ENCODE measurements at regions not wholly inside any gene's neighbourhood (a gene's known extent, or its start where the extent isn't known, plus 50 kb on each side); places are given as distances from the start of the nearest gene placed in this dataset.

DNA sequence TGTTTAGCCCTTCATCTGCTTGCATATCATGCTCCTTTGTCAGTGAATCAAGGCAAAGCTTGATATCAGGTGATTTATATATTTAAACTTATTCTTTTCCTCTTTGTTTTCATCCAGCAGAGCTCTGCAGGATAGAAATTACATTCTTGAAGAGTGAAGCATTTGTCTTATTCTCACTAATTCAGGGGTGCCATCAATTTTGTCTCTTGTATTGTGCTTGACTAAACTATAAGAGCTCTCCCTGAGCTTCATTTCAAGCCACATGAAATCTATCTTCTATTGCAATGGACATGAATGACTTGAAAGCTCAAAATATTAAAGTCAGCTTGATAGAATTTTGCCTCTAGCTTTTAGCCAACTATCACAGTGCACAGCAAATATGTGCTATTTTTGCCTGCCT is 236.7 kb upstream of the KCTD3 start:
- no peak overlapping the region for H3K4me3 ChIP-seq
- H3K27me3 ChIP-seq = no peaks in the 10 kb centered on the region
- H3K36me3 ChIP-seq = no peaks in the 10 kb centered on the region
- no peak for DNase-seq (ENCODE audit: low spot score in 2 of 2)
- H3K4me1 ChIP-seq = peaks cover 0 to 4% (median 0%) of the 10 kb centered on the region in 4 donors
- H3K9me3 ChIP-seq = no peaks in the 10 kb centered on the region
- H3K27ac ChIP-seq = no peak overlapping the region
- TF ChIP-seq EP300 (IDR thresholded peaks at IDR 0.05) (no peak), POLR2A (IDR thresholded peaks at IDR 0.05) (no peak)
- TF ChIP-seq, protein P1, sequence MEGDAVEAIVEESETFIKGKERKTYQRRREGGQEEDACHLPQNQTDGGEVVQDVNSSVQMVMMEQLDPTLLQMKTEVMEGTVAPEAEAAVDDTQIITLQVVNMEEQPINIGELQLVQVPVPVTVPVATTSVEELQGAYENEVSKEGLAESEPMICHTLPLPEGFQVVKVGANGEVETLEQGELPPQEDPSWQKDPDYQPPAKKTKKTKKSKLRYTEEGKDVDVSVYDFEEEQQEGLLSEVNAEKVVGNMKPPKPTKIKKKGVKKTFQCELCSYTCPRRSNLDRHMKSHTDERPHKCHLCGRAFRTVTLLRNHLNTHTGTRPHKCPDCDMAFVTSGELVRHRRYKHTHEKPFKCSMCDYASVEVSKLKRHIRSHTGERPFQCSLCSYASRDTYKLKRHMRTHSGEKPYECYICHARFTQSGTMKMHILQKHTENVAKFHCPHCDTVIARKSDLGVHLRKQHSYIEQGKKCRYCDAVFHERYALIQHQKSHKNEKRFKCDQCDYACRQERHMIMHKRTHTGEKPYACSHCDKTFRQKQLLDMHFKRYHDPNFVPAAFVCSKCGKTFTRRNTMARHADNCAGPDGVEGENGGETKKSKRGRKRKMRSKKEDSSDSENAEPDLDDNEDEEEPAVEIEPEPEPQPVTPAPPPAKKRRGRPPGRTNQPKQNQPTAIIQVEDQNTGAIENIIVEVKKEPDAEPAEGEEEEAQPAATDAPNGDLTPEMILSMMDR (IDR thresholded peaks at IDR 0.05) = no peak

GRCh38 chr1:215344539-215344938 is 222.6 kb upstream of the KCTD3 start:
- Histone ChIP-seq H3K4me1 (no peaks in the 10 kb centered on the region), H3K27me3 (no peaks in the 10 kb centered on the region), H3K36me3 (no peaks in the 10 kb centered on the region), H3K27ac (no peak overlapping the region), H3K9me3 (no peaks in the 10 kb centered on the region), H3K4me3 (no peak overlapping the region)
- no peak for DNase-seq (ENCODE audit: low spot score in 2 of 2)
- TF ChIP-seq POLR2A (IDR thresholded peaks at IDR 0.05) (no peak), EP300 (IDR thresholded peaks at IDR 0.05) (no peak)
- TF ChIP-seq, protein P1 (IDR thresholded peaks at IDR 0.05) = no peak

DNA sequence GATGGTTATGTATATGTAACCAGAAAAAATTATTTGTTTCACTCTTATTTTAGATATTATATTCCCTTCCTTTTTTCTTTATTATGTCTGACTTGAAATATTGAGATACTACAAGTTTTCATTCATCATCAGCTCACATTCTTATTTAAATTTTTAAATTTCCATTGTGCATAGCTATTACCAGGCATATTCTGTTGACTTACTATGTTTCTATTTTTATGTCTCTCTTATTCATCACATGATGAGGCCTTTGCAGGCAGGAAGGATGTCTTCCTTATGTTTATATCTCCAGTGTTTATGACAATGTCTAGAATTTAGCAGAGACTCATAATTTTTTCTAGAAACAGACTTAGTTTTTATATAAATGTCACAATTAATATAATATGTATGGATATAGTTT is 221.9 kb upstream of the KCTD3 start:
- no peaks in the 10 kb centered on the region for H3K36me3 ChIP-seq

DNA sequence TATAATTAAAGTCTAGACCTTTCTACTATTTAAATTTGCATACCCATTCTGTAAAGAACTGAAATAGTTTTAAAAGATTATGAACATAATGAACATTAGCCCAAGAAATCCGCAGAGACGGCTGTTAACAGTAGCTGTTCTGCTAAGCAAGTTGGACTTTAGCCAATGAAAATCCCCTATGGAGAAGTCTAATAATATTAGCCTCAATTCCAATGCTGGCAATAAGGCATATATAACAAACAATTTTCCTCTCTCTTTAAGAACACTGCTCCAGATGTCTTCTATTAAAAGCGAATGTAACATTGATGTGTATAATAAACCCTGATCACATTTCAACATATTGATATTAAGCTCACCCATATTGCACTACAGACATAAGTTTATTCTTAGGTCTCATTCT is 221.3 kb upstream of the KCTD3 start:
- no peak overlapping the region for H3K27ac ChIP-seq
- H3K27me3 ChIP-seq = no peaks in the 10 kb centered on the region
- H3K4me1 ChIP-seq = no peaks in the 10 kb centered on the region
- no peaks in the 10 kb centered on the region for H3K36me3 ChIP-seq
- no peaks in the 10 kb centered on the region for H3K9me3 ChIP-seq
- WGBS, 2 donors = 35 to 39% methylated on average over 3 of the region's 3 CpGs
- no peak overlapping the region for H3K4me3 ChIP-seq
- no peak for DNase-seq (ENCODE audit: low spot score in 2 of 2)
- TF ChIP-seq, protein P1 (IDR thresholded peaks at IDR 0.05) = no peak
- TF ChIP-seq EP300 (IDR thresholded peaks at IDR 0.05) = no peak
- no peak for TF ChIP-seq POLR2A (IDR thresholded peaks at IDR 0.05)

More for the DNA sequence above, 221.9 kb upstream of the KCTD3 start:
- no peak overlapping the region for H3K4me3 ChIP-seq
- no peaks in the 10 kb centered on the region for H3K9me3 ChIP-seq
- H3K27ac ChIP-seq = no peak overlapping the region
- no peak for DNase-seq (ENCODE audit: low spot score in 2 of 2)
- TF ChIP-seq EP300 (IDR thresholded peaks at IDR 0.05) = no peak
- TF ChIP-seq, protein P1 (IDR thresholded peaks at IDR 0.05) = no peak
- no peak for TF ChIP-seq POLR2A (IDR thresholded peaks at IDR 0.05)
- H3K4me1 ChIP-seq = no peaks in the 10 kb centered on the region
- H3K27me3 ChIP-seq = no peaks in the 10 kb centered on the region

DNA sequence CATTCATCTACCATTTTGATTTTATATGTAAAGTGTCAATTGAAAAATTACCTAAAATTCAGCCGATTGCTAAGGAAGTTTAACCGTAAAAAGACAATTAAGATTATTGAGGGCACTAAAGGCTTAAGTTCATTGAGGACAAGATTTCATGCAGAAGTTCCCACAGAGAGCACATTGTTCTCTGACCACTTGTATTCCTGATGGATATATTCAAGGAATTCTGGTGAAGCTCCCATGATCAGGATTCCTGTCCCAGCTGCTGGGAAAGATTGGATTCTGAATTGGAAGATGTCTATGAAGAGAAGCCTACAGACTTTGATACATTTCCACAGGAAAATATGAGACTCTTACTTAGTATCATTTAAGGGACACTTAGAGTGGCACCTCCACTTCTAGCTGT is 209.2 kb upstream of the KCTD3 start:
- WGBS, 2 donors = 59% methylated on average over 2 of the region's 2 CpGs
- Histone ChIP-seq H3K27ac (no peak overlapping the region), H3K4me1 (no peaks in the 10 kb centered on the region), H3K27me3 (no peaks in the 10 kb centered on the region), H3K36me3 (no peaks in the 10 kb centered on the region), H3K9me3 (no peaks in the 10 kb centered on the region), H3K4me3 (no peak overlapping the region)
- DNase-seq (ENCODE audit: low spot score in 2 of 2) = no peak
- no peak for TF ChIP-seq EP300 (IDR thresholded peaks at IDR 0.05)

- Histone ChIP-seq H3K4me3 (no peak overlapping the region), H3K27me3 (no peaks in the 10 kb centered on the region), H3K36me3 (no peaks in the 10 kb centered on the region), H3K4me1 (no peaks in the 10 kb centered on the region), H3K27ac (no peak overlapping the region), H3K9me3 (no peaks in the 10 kb centered on the region)
- no peak for TF ChIP-seq POLR2A (IDR thresholded peaks at IDR 0.05)
- TF ChIP-seq EP300 (IDR thresholded peaks at IDR 0.05) = no peak
- TF ChIP-seq, protein P1 (IDR thresholded peaks at IDR 0.05) = no peak
- 52 to 59% methylated on average over 1 of the region's 1 CpG for WGBS, 2 donors
- DNase-seq (ENCODE audit: low spot score in 2 of 2) = no peak
Observed at GRCh38 chr1:215358356-215358755, 208.7 kb upstream of the KCTD3 start.

All from tibial nerve (tissue), 4 donors.